ENCODE measurements at regions not wholly inside any gene's neighbourhood (a gene's known extent, or its start where the extent isn't known, plus 50 kb on each side); places are given as distances from the start of the nearest gene placed in this dataset.

DNA sequence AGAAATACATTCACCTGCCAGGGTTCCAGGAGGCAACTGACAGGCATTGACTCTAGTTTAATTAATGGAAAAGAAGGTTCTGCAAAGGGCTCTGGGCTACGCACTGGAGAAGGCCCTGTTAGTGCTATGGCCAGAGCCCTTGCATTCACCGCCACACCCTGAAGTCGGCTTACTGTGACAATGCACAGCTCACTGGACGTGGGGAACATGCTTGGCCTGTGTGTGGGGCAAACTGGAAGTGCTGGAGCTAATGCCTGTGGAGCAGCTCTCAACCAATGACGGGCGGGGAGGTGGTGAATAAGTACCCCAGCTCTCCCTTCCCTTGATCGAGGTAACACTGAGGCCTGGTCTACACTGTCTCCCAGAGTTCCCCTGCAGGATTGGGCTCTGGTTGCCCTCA is 209.8 kb downstream of the HAUS1 start:
- ChIA-PET CTCF (no interaction called here), POLR2A (no interaction called here)
- H3K27me3 Mint-ChIP-seq, result no peaks in the 10 kb centered on the region
- no peak overlapping the region for H3K4me3 Mint-ChIP-seq
- no peaks in the 10 kb centered on the region for H3K4me1 ChIP-seq (ENCODE audit: insufficient read depth, low read length)
- no peaks in the 10 kb centered on the region for H3K36me3 Mint-ChIP-seq (ENCODE audit: low read depth)
- H3K27ac ChIP-seq (ENCODE audit: low read depth in 1 of 2, low read length in 2 of 2), result no peak overlapping the region
- intact Hi-C loops (cut with DNase I, micrococcal nuclease), result no loop called here
- no peak overlapping the region for H3K27ac Mint-ChIP-seq
- no peak overlapping the region for H3K4me3 ChIP-seq (ENCODE audit: low read length)
- H3K36me3 ChIP-seq (ENCODE audit: insufficient read depth, low read length), result no peaks in the 10 kb centered on the region
- H3K9me3 Mint-ChIP-seq, result no peaks in the 10 kb centered on the region
- DNase-seq (no peak), ATAC-seq (ENCODE audit: poor library complexity) (no peak)
- peaks cover 0 to 5% of the 10 kb centered on the region in 2 experiments for H3K9me3 ChIP-seq (ENCODE audit: control insufficient read depth in 1 of 2, insufficient read depth in 1 of 2, low read length in 2 of 2)
- no peak for TF ChIP-seq CTCF (IDR thresholded peaks at IDR 0.05)
- H3K27me3 ChIP-seq (ENCODE audit: control insufficient read depth in 1 of 2, insufficient read depth in 2 of 2, low read length in 2 of 2), result peaks cover 0 to 4% of the 10 kb centered on the region in 2 experiments
- no peaks in the 10 kb centered on the region for H3K4me1 Mint-ChIP-seq (ENCODE audit: low read depth)

- Mint-ChIP-seq H3K9me3 (no peaks in the 10 kb centered on the region), H3K27ac (no peak overlapping the region), H3K4me3 (no peak overlapping the region), H3K4me1 (ENCODE audit: low read depth) (no peaks in the 10 kb centered on the region), H3K36me3 (ENCODE audit: low read depth) (no peaks in the 10 kb centered on the region), H3K27me3 (no peaks in the 10 kb centered on the region)
- DNase-seq (no peak), ATAC-seq (ENCODE audit: poor library complexity) (no peak)
- ChIA-PET CTCF (no interaction called here), POLR2A (no interaction called here)
- intact Hi-C loops (cut with DNase I, micrococcal nuclease), result no loop called here
- Histone ChIP-seq H3K36me3 (ENCODE audit: insufficient read depth, low read length) (no peaks in the 10 kb centered on the region), H3K4me3 (ENCODE audit: low read length) (no peak overlapping the region), H3K9me3 (ENCODE audit: control insufficient read depth in 1 of 2, insufficient read depth in 1 of 2, low read length in 2 of 2) (peaks cover 0 to 5% of the 10 kb centered on the region in 2 experiments), H3K27me3 (ENCODE audit: control insufficient read depth in 1 of 2, insufficient read depth in 2 of 2, low read length in 2 of 2) (no peaks in the 10 kb centered on the region), H3K4me1 (ENCODE audit: insufficient read depth, low read length) (no peaks in the 10 kb centered on the region), H3K27ac (ENCODE audit: low read depth in 1 of 2, low read length in 2 of 2) (no peak overlapping the region)
- TF ChIP-seq CTCF (IDR thresholded peaks at IDR 0.05), result no peak
Observed at GRCh38 chr18:46315161-46315560, 211.0 kb downstream of the HAUS1 start.

GRCh38 chr18:46318356-46318755 is 214.2 kb downstream of the HAUS1 start:
- no peaks in the 10 kb centered on the region for H3K9me3 ChIP-seq (ENCODE audit: control insufficient read depth in 1 of 2, insufficient read depth in 1 of 2, low read length in 2 of 2)
- CTCF ChIA-PET, result no interaction called here
- no peaks in the 10 kb centered on the region for H3K36me3 ChIP-seq (ENCODE audit: insufficient read depth, low read length)
- POLR2A ChIA-PET, result interaction anchor here (0.7 kb wide), 1 partner anchor 246 kb away, joined by 3 read pairs; no protein-coding TSS in a partner anchor
- DNase-seq (no peak), ATAC-seq (ENCODE audit: poor library complexity) (no peak)
- Mint-ChIP-seq H3K36me3 (ENCODE audit: low read depth) (no peaks in the 10 kb centered on the region), H3K27me3 (no peaks in the 10 kb centered on the region), H3K4me3 (no peak overlapping the region), H3K9me3 (no peaks in the 10 kb centered on the region), H3K27ac (no peak overlapping the region), H3K4me1 (ENCODE audit: low read depth) (no peaks in the 10 kb centered on the region)
- H3K4me1 ChIP-seq (ENCODE audit: insufficient read depth, low read length), result no peaks in the 10 kb centered on the region
- no peak overlapping the region for H3K27ac ChIP-seq (ENCODE audit: low read depth in 1 of 2, low read length in 2 of 2)
- H3K27me3 ChIP-seq (ENCODE audit: control insufficient read depth in 1 of 2, insufficient read depth in 2 of 2, low read length in 2 of 2), result no peaks in the 10 kb centered on the region
- TF ChIP-seq CTCF (IDR thresholded peaks at IDR 0.05), result no peak
- H3K4me3 ChIP-seq (ENCODE audit: low read length), result no peak overlapping the region
- intact Hi-C loops (cut with DNase I, micrococcal nuclease), result no loop called here

Measured in CD4-positive, alpha-beta T cell (primary cell).